KG1 (cell line): ENCODE measurements at regions not wholly inside any gene's neighbourhood (a gene's known extent, or its start where the extent isn't known, plus 50 kb on each side); places are given as distances from the start of the nearest gene placed in this dataset.

ENCODE experiments used
- DNase-seq: peaks from one replicate; lab custom pipeline; 2025; lab: John Stamatoyannopoulos, UW

DNA sequence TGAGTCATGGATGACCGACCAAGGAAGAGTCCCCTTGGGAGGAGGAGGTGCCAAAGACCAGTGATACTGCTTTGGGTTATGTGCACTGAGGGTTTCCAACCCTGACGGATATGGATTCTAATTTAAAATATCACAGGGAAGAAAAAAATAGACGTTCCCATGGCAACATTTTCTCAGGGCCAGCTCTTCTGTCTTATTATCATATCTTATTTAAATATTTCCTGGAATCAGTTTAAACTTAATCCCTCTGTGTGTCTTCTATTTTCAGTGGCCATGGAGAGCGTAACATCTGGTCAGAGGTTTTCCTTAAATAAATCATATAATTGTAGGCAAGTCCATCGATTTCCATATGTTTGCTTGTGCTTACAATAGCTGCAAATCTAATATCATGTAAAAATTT, 205.4 kb upstream of the FMN2 start:
- no peak for DNase-seq

DNA sequence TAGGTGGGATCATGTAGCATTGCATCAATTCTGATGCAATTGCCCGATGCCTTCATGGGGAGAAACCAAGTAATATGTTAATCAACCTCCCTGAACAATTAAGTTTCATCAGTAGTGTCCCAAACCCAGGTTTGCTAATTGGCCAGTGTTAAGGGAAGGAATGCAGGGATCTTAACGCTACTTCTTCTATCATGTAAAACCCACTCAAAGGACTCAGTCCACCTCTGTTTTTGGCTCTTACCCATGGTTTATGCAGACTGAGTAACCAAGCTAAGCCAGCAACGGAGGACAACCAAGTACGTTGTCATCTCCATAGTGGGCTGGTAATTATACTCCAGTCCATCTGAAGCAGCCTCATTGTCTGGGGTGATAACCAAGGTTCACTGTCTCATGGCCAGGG, 203.0 kb upstream of the FMN2 start:
- no peak for DNase-seq

DNA sequence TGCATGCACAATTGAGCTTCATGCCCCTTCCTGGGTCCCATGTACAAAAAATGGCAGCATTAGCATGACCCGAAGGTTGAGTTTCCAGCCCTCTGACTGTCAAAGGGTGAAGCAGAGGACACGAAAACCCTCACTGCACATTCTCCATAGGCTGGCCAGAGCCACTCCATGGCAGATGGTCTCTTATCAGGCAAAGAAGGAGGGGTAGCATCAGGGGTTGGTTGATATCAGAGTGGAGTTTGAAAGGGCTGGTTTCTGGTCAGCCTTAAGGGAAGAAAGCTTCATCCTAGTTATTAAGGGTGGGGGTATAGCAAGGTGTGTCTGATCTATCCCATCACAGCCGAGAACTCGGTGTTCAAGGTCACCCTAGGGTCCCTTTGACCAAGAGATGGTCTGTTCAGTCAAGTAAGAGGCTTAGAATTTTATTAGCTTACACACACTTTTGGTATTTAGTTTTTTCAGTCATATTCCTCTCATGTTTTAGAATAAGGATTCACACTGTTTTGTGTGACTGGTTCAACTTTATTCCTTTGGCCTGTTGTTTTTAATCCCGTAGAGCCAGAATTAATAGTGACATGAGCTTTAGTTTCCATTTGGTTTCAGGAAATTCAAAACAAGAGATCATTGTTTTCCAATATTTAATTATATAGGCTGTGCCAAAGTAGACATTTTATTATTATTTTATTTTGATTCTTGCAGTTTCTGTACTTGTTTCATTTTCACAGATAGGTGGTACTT, 199.9 kb upstream of the FMN2 start:
- DNase-seq = no peak

DNA sequence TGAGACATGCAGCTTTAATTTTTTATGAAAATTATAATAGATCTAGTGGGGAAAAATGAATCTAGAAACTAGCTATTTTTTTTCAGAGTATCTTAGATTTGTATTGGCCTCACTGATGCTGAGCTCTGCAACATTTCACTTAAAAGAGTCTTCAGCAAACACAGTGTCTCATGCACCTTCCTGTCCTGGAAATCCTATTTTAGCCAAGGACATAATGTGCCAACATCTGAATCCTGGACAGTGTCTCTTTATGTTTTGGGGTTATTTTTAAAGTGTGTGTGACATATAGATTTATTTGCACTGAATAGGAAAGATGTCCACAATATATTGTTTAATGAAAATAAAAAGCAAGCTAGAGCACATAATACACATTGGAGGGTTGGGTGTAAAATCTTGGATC, 199.1 kb upstream of the FMN2 start:
- DNase-seq = no peak

- DNase-seq = no peak
These were observed 198.5 kb upstream of the FMN2 start for GRCh38 chr1:239893127-239893731.

DNA sequence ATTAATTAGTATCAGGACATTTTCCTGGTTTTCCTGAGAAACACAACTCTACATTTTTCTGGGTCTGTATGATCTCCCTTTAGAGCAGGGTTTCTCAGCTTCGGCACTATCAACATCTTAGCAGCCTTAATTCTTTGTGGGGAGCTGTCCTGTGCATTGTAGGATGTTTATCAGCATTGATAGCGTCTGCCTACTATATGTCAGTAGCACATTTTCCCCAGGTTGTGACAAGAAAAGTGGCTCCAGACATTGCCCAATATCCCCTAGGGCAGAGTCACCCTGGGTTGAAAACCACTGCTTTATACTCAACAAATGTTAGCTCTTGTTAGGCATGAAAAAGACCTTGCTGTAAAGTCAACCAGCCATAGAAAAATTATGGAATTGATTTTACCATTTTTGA, 195.1 kb upstream of the FMN2 start:
- DNase-seq = no peak

- DNase-seq = no peak
These were observed 194.7 kb upstream of the FMN2 start for GRCh38 chr1:239896980-239897379.

GRCh38 chr1:239897458-239897857, 194.2 kb upstream of the FMN2 start:
- DNase-seq = no peak

GRCh38 chr1:239898062-239898730, 193.5 kb upstream of the FMN2 start:
- DNase-seq = peak; percentile 80

- DNase-seq = no peak
These were observed 191.9 kb upstream of the FMN2 start for GRCh38 chr1:239899747-239900146.

DNA sequence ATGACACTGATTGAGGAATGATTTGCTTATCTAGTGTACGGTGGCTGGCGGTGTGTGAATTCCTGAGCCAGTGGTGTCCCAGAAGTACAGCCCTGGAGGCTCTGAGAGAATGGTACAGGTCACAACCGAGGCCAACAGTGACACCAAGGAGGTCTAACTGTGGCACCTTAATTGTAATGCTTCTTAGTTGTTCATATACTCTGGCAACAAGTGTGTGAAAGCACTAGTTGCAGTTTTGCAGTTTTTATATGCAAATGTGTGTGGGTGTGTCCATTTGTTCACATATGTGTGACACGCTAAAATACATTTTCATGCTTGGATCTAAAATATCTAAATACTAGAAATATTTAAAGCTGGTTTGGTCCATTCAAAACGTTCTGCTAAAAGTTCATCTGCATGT, 185.3 kb upstream of the FMN2 start:
- DNase-seq = no peak

DNA sequence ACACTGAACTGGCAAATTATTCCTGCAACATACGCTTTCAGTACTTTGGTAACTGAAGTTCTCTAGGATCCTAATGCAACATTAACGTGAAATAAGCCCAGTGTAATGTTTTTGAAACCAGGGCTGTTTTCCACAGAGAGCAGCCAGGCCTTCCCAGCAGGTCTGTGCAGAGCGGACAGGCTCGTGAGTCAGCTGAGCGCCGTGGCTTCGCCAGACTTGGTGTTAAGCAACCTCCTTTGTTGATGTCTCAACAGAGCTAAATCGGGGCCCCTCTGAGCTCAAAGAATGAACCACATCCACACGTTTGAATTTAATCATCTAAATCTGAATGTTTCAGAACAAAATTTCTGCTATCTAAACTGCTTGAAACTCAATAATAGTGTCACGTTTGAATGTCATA, 181.8 kb upstream of the FMN2 start:
- no peak for DNase-seq

GRCh38 chr1:239912471-239912870, 179.2 kb upstream of the FMN2 start:
- DNase-seq = no peak

- no peak for DNase-seq
These were observed 178.5 kb upstream of the FMN2 start for GRCh38 chr1:239913141-239913585.

- DNase-seq = no peak
These were observed 176.9 kb upstream of the FMN2 start for GRCh38 chr1:239914751-239915231.

- no peak for DNase-seq
These were observed 173.0 kb upstream of the FMN2 start for GRCh38 chr1:239918634-239919033.

DNA sequence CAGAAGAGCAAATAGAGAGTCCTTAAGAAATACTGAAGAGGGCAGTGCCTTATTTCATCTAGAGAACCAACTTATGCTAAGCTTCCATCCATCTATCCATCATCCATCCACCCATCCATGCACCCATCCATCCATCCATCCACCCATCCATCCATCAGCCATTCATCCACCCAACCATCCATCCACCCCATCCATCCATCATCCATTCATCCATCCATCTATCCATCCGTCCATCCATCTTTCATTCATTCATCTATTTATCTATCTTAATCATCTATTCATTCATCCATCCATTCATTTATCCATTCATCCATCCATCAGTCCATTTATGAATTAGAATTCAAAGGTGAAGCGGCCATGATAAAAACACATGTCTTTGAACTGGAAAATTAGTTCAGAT, 171.5 kb upstream of the FMN2 start:
- no peak for DNase-seq

DNA sequence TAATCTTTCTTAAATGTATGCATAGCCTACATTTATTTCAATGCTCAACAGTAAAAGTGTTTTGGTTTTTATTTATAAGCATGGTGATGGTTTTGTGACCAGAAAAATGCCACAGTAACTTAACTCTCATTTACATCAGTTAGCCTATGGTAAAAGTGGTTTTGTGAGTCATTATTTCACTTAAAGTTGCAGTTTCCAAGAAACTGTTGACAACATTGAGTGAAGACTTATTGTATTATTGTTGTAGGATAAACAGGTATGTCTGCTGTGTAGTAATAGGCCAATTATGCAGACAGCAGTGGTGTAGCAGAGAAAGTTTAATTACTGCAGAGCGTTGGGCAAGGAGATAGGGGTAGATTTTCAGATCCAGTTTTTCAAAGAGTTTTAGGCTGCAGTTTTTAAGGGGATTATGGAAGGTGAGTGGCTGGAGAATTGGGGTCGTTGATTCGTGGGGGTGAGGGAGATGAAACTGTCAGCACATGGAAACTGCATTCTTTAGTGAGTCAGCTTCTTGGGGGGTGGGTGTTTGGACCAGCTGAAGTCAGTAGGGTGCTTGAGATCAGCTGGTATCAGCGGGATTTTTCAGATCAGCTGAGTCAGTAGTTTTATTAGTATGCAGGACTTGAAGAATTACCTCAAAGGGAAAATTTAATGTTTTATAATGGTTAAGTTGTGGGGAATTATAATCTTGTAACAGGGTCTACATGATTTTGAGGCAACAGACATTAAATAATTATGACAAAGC, 168.7 kb upstream of the FMN2 start:
- DNase-seq = no peak

- no peak for DNase-seq
These were observed 166.8 kb upstream of the FMN2 start for GRCh38 chr1:239924741-239925350.

DNA sequence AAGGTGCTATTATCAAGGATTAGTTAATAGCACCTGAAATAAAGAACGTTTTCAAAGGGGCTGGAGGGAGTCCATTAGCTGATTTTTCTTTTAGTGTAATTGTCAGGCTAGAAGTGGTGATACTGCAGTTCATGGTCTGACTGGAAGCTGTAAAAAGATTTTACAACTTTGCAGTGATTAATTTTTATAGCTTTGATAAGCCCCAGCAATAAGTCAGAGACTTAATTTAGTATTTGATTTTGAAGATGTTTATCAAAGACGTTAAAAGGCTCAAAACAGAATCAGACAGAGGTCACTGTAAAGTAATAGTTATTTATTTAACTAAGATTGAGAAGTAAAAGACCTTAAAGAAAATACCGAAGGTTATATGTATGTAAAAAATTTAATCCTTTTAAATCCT, 165.5 kb upstream of the FMN2 start:
- DNase-seq = no peak

- DNase-seq = no peak
These were observed 162.4 kb upstream of the FMN2 start for GRCh38 chr1:239929317-239929716.

DNA sequence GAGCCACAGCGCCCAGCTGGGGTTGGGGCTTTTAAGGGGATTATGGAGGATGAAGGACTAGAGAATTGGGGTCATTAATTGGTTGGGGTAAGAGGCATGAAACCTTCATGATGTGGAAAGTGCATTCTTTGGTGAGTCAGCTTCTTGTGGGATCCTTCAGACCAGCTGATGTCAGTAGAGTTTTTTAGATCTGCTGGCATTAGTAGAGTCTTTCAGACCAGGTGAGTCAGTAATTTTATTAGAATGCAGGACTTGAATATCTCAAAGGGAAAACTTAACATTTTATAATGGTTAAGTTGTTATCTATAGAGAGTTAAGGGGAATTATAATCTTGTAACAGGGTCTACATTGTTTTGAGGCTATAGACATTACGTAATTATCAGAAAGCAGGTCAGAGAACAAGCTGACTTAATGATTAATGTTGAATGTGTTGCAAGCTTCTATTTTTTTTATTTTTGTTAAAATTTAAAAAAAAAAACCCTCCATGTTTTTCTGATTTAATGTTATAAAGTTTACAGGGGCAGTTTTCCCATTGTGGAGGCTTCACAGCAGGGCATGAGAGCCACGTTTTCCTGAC, 160.9 kb upstream of the FMN2 start:
- no peak for DNase-seq
